Calu3 (cell line): ENCODE measurements at regions not wholly inside any gene's neighbourhood (a gene's known extent, or its start where the extent isn't known, plus 50 kb on each side); places are given as distances from the start of the nearest gene placed in this dataset.

Experiments used
- BruUV-seq: library from RNA; stranded (reverse); fragments of 400-500 nt; replicated peaks from 2 replicates; lab custom pipeline; 2021; lab: Mats Ljungman, UMichigan
- CTCF ChIA-PET: fragments of 300-600 bp; sonication (Branson Sonifier 250); formaldehyde crosslinking; loops from one replicate; lab custom pipeline; 2022; ENCODE audit warnings: antibody characterized with exemption; lab: Charles Lee
- DNase-seq: peaks from one replicate; pipeline ENCODE4 v3.0.0; 2022
- H3K27ac Mint-ChIP-seq: one replicate; pipeline ENCODE4 v1.8.0; 2022; ENCODE audit warnings: mixed read lengths; ENCODE audit not compliant: unreplicated experiment
- H3K27me3 Mint-ChIP-seq: one replicate; pipeline ENCODE4 v1.8.0; 2022; ENCODE audit warnings: mixed read lengths; ENCODE audit not compliant: unreplicated experiment
- H3K36me3 Mint-ChIP-seq: one replicate; pipeline ENCODE4 v1.8.0; 2022; ENCODE audit warnings: mild to moderate bottlenecking, moderate library complexity, mixed read lengths; ENCODE audit not compliant: insufficient read depth, unreplicated experiment
- H3K4me1 Mint-ChIP-seq: one replicate; pipeline ENCODE4 v1.8.0; 2022; ENCODE audit warnings: mild to moderate bottlenecking, low read depth, mixed read lengths; ENCODE audit not compliant: unreplicated experiment
- H3K4me3 Mint-ChIP-seq: one replicate; pipeline ENCODE4 v1.8.0; 2022; ENCODE audit warnings: mild to moderate bottlenecking, low read depth, moderate library complexity, mixed read lengths; ENCODE audit not compliant: unreplicated experiment
- H3K9me3 Mint-ChIP-seq: one replicate; pipeline ENCODE4 v1.8.0; 2022; ENCODE audit warnings: low read depth, mixed read lengths; ENCODE audit not compliant: unreplicated experiment
- intact Hi-C: fragments of 100-400 bp; cut with micrococcal nuclease; formaldehyde crosslinking; loops from one replicate; pipeline ENCODE4 v1.10.0; 2022; ENCODE audit not compliant: unreplicated experiment
- TF ChIP-seq, protein P1 (sequence below): fragments of 200-600 bp; IDR thresholded peaks from one replicate; pipeline ENCODE4 v1.8.0; 2022; ENCODE audit warnings: antibody characterized with exemption; ENCODE audit not compliant: unreplicated experiment

DNA sequence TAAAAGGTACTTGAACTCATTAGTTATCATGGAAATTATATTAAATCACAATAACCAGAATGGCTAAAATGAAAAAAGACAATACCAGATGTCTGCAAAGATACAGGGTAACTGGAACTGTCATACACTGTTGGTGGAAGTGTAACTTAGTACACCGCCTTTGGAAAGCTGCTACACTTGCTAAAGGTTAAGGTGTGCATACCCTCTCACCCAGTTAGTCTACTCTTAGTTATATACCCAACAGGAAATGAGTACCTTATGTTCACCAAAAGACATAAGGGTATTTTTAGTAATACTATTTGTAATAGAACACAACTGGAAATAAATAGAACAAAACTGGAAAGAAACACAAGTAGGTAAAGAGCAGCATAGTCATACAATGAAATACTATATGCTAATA lies 155.8 kb upstream of the THUMPD2 start:
- H3K27me3 Mint-ChIP-seq, result no peaks in the 10 kb centered on the region
- TF ChIP-seq, protein P1, sequence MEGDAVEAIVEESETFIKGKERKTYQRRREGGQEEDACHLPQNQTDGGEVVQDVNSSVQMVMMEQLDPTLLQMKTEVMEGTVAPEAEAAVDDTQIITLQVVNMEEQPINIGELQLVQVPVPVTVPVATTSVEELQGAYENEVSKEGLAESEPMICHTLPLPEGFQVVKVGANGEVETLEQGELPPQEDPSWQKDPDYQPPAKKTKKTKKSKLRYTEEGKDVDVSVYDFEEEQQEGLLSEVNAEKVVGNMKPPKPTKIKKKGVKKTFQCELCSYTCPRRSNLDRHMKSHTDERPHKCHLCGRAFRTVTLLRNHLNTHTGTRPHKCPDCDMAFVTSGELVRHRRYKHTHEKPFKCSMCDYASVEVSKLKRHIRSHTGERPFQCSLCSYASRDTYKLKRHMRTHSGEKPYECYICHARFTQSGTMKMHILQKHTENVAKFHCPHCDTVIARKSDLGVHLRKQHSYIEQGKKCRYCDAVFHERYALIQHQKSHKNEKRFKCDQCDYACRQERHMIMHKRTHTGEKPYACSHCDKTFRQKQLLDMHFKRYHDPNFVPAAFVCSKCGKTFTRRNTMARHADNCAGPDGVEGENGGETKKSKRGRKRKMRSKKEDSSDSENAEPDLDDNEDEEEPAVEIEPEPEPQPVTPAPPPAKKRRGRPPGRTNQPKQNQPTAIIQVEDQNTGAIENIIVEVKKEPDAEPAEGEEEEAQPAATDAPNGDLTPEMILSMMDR, result no peak

GRCh38 chr2:39933196-39933595 lies 154.1 kb upstream of the THUMPD2 start:
- intact Hi-C loops, result no loop called here
- Mint-ChIP-seq H3K9me3 (peaks cover 2% of the 10 kb centered on the region), H3K27me3 (no peaks in the 10 kb centered on the region), H3K27ac (no peak overlapping the region), H3K4me3 (no peak overlapping the region), H3K36me3 (no peaks in the 10 kb centered on the region), H3K4me1 (no peaks in the 10 kb centered on the region)
- no peak for DNase-seq
- CTCF ChIA-PET, result interaction anchor here (0.7 kb wide), 1 partner anchor 719 kb away, joined by 3 read pairs; no protein-coding TSS in a partner anchor
- no TSS peak for BruUV-seq
- TF ChIP-seq, protein P1, result no peak

More for the DNA sequence above, 155.8 kb upstream of the THUMPD2 start:
- intact Hi-C loops, result no loop called here
- CTCF ChIA-PET, result no interaction called here
- no peaks in the 10 kb centered on the region for H3K36me3 Mint-ChIP-seq
- no TSS peak for BruUV-seq
- no peak overlapping the region for H3K4me3 Mint-ChIP-seq
- no peaks in the 10 kb centered on the region for H3K4me1 Mint-ChIP-seq
- peaks cover 2% of the 10 kb centered on the region for H3K9me3 Mint-ChIP-seq
- no peak for DNase-seq
- no peak overlapping the region for H3K27ac Mint-ChIP-seq

GRCh38 chr2:39932198-39932597 lies 153.1 kb upstream of the THUMPD2 start:
- Mint-ChIP-seq H3K27ac (no peak overlapping the region), H3K4me3 (no peak overlapping the region)

DNA sequence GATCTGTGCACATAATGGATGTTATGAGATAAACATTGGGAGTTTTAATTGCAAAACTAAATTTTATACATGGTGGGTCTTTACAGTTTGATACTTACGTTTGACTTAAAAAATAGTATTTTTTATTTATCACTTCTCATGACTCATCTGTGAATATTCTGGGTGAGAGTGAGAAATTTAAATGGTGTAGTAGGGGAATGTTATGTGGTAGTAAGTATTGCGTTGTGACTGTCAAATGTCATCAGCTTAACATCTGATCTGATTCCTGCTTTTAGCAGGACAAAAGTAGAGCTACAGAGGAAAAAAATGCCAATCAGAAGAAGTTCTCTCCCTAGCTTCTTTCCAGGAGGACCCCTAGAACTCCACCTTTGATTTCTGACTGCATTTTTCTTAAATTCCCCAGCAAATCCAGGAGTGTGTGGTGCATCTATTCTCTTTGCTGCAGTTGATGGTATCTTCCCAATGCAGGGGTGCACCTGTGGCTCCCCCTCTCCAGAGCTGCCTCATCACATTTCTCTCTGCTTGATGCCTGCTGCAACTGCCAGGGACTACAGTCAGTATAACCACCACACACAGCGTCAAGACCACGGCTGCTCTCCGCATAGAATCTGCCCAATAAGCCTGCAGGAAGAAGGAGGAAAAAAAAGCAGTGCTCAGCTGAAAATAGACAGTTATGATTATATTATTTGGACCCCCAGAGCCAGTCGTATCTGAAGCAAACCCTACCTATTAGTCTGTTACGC lies 151.3 kb upstream of the THUMPD2 start:
- Mint-ChIP-seq H3K36me3 (no peaks in the 10 kb centered on the region), H3K4me3 (no peak overlapping the region), H3K27me3 (no peaks in the 10 kb centered on the region), H3K4me1 (no peaks in the 10 kb centered on the region), H3K9me3 (peaks cover 2% of the 10 kb centered on the region), H3K27ac (no peak overlapping the region)
- intact Hi-C loops, result no loop called here
- TF ChIP-seq, protein P1, result no peak
- BruUV-seq, result no TSS peak
- no peak for DNase-seq
- CTCF ChIA-PET, result no interaction called here

More at GRCh38 chr2:39932198-39932597, 153.1 kb upstream of the THUMPD2 start:
- Mint-ChIP-seq H3K9me3 (peaks cover 2% of the 10 kb centered on the region), H3K36me3 (no peaks in the 10 kb centered on the region), H3K27me3 (no peaks in the 10 kb centered on the region), H3K4me1 (no peaks in the 10 kb centered on the region)
- CTCF ChIA-PET, result no interaction called here
- BruUV-seq, result no TSS peak
- TF ChIP-seq, protein P1, result no peak
- DNase-seq, result no peak
- intact Hi-C loops, result no loop called here
